K562 (cell line): ENCODE measurements at regions not wholly inside any gene's neighbourhood (a gene's known extent, or its start where the extent isn't known, plus 50 kb on each side); places are given as distances from the start of the nearest gene placed in this dataset.
A peak's percentile ranks its signal among the peaks of the same experiment; 100 is the strongest.

Source experiments
- CGGBP1 ChIP-seq: fragments of 250-450 bp; sonication (Bioruptor Pico); IDR thresholded peaks from 2 replicates; pipeline ENCODE4 v1.9.0; 2021; ENCODE audit warnings: mild to moderate bottlenecking
- FUS ChIP-seq: fragments of 200-400 bp; formaldehyde crosslinking; optimal IDR thresholded peaks from 2 replicates; pipeline ENCODE3; 2017; ENCODE audit warnings: low read depth, low read length
- KDM1A ChIP-seq, 2 experiments: fragments of 450-650 bp; IDR thresholded peaks; 2 replicates each; pipeline ENCODE4 v1.6.1; 2016; ENCODE audit warnings: mild to moderate bottlenecking in 2 of 2
- MBD2 ChIP-seq: sonication (generic); IDR thresholded peaks from 2 replicates; pipeline ENCODE4 v1.6.1; 2016; ENCODE audit warnings: low read depth, borderline replicate concordance
- MCM5 ChIP-seq: fragments of 450-650 bp; IDR thresholded peaks from 2 replicates; pipeline ENCODE4 v1.6.1; 2016; ENCODE audit warnings: low read depth
- MTA1 ChIP-seq: fragments of 450-650 bp; IDR thresholded peaks from 2 replicates; pipeline ENCODE4 v1.6.1; 2017; ENCODE audit warnings: borderline replicate concordance
- MTA3 ChIP-seq: fragments of 450-650 bp; formaldehyde crosslinking; IDR thresholded peaks from 2 replicates; pipeline ENCODE4 v1.6.1; 2017; ENCODE audit warnings: mild to moderate bottlenecking, borderline replicate concordance
- NFIC ChIP-seq: fragments of 450-650 bp; IDR thresholded peaks from 2 replicates; pipeline ENCODE4 v1.6.1; 2017; ENCODE audit warnings: mild to moderate bottlenecking, inconsistent platforms
- POLR2A ChIP-seq: fragments of 450-650 bp; conservative IDR thresholded peaks from 2 replicates; pipeline ENCODE4 v1.6.1; 2016
- POLR3A ChIP-seq: IDR thresholded peaks from 2 replicates; pipeline ENCODE4 v1.6.1; 2011; ENCODE audit warnings: borderline replicate concordance, mild to moderate bottlenecking, moderate library complexity; ENCODE audit not compliant: insufficient read length, insufficient read depth; ENCODE audit errors: extremely low read depth
- VEZF1 ChIP-seq: fragments of 200-800 bp; sonication (Bioruptor generic); IDR thresholded peaks from 2 replicates; pipeline ENCODE4 v1.6.1; 2017; ENCODE audit warnings: missing genetic modification characterization, missing compliant biosample characterization
- ZBTB40 ChIP-seq, 2 experiments: fragments of 450-650 bp in 1 of 2; sonication (generic) in 1 of 2; formaldehyde crosslinking in 1 of 2; IDR thresholded peaks; 2 replicates each; pipeline versions ENCODE4 v1.7.1 to v1.9.0; 2016 to 2022; ENCODE audit warnings: inconsistent platforms in 1 of 2, mild to moderate bottlenecking in 1 of 2, missing genetic modification reagents in 1 of 2
- ZBTB5 ChIP-seq: fragments of 450-650 bp; IDR thresholded peaks from 2 replicates; pipeline ENCODE4 v1.6.1; 2017; ENCODE audit warnings: antibody characterized with exemption
- ZNF124 ChIP-seq: sonication (generic); formaldehyde crosslinking; IDR thresholded peaks from 2 replicates; pipeline ENCODE4 v1.8.1; 2022; ENCODE audit warnings: missing genetic modification reagents
- ZNF354B ChIP-seq: fragments of 250-450 bp; sonication (Bioruptor Pico); IDR thresholded peaks from 2 replicates; pipeline ENCODE4 v1.4.0; 2020

- no peak for TF ChIP-seq MTA1
- peak; percentile 70 for TF ChIP-seq FUS
- TF ChIP-seq ZBTB40 (IDR thresholded peaks at IDR 0.05): 0 out of 2 replicates have a peak, but pooled peaks have one; percentile 23
- TF ChIP-seq ZBTB40 (CRISPR knock-in tag; IDR thresholded peaks at IDR 0.05): no peak
- no peak for TF ChIP-seq ZBTB5
- TF ChIP-seq NFIC: no peak
- no peak for TF ChIP-seq ZNF124 (CRISPR knock-in tag)
- no peak for TF ChIP-seq POLR3A
- no peak for TF ChIP-seq MBD2
- peak; percentile 30; the same call in 1 of the 2 replicates for TF ChIP-seq MTA3
- peak; percentile 45; the same call in 1 of the 2 replicates for TF ChIP-seq CGGBP1
- TF ChIP-seq ZNF354B (CRISPR knock-in tag): no peak
- TF ChIP-seq POLR2A: no peak
- TF ChIP-seq MCM5: no peak
- TF ChIP-seq KDM1A (IDR thresholded peaks at IDR 0.05): 0 out of 4 replicates have a peak, but pooled peaks of 1 of the 2 experiments have one; percentile 8
- TF ChIP-seq VEZF1 (CRISPR knock-in tag): no peak
Measured at GRCh38 chr3:15858547-15859506, 61.0 kb upstream of the ANKRD28 start (continued).
